ENCODE measurements at regions not wholly inside any gene's neighbourhood (a gene's known extent, or its start where the extent isn't known, plus 50 kb on each side); places are given as distances from the start of the nearest gene placed in this dataset.
"Not testable (repeated sequence)": the region's sequence is repeated elsewhere in the genome, so short reads cannot be mapped to it uniquely, and the experiment has no call there.

GRCh38 chr7:65563333-65563732 is 189.7 kb downstream of the ZNF92 start:
- not testable (repeated sequence) for TF ChIP-seq HOMEZ (CRISPR knock-in tag; IDR thresholded peaks at IDR 0.05; ENCODE audit: low read depth); MED13 (CRISPR knock-in tag; IDR thresholded peaks at IDR 0.05); ZNF317 (CRISPR knock-in tag; IDR thresholded peaks at IDR 0.05); POLR2A (IDR thresholded peaks at IDR 0.05; ENCODE audit: insufficient read depth in 1 of 2, low read depth in 2 of 2, low read length in 2 of 2); TP53 (CRISPR knock-in tag; conservative IDR thresholded peaks at IDR 0.05); CTCF (CRISPR knock-in tag; IDR thresholded peaks at IDR 0.05); ATF4 (CRISPR knock-in tag; IDR thresholded peaks at IDR 0.05); GATAD1 (CRISPR knock-in tag; IDR thresholded peaks at IDR 0.05); ZEB1 (IDR thresholded peaks at IDR 0.05; ENCODE audit: insufficient replicate concordance, low read depth); ZFP37 (CRISPR knock-in tag; IDR thresholded peaks at IDR 0.05; ENCODE audit: borderline replicate concordance); E2F5 (CRISPR knock-in tag; conservative IDR thresholded peaks at IDR 0.05)
- TF ChIP-seq, protein P1, sequence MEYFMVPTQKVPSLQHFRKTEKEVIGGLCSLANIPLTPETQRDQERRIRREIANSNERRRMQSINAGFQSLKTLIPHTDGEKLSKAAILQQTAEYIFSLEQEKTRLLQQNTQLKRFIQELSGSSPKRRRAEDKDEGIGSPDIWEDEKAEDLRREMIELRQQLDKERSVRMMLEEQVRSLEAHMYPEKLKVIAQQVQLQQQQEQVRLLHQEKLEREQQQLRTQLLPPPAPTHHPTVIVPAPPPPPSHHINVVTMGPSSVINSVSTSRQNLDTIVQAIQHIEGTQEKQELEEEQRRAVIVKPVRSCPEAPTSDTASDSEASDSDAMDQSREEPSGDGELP (IDR thresholded peaks at IDR 0.05; ENCODE audit: borderline replicate concordance, low read depth), result not testable (repeated sequence)
